ENCODE measurements at regions not wholly inside any gene's neighbourhood (a gene's known extent, or its start where the extent isn't known, plus 50 kb on each side); places are given as distances from the start of the nearest gene placed in this dataset.

GRCh38 chr7:117937049-117937752, 64.0 kb upstream of the CTTNBP2 start:
- no peak for TF ChIP-seq CTCF (IDR thresholded peaks at IDR 0.05; ENCODE audit: insufficient read depth, low read depth, low read length)
- TF ChIP-seq EZH2 (IDR thresholded peaks at IDR 0.05; ENCODE audit: insufficient read depth, low read length), result no peak

All from astrocyte (in vitro differentiated cells and primary cell).